Parathyroid adenoma (tissue), 2 donors: ENCODE measurements at regions not wholly inside any gene's neighbourhood (a gene's known extent, or its start where the extent isn't known, plus 50 kb on each side); places are given as distances from the start of the nearest gene placed in this dataset.

Experiments
- H2AFZ ChIP-seq: fragments of 300-600 bp; sonication (generic); one replicate; pipeline ENCODE4 v1.7.0; 2017; ENCODE audit warnings: antibody characterized with exemption, mild to moderate bottlenecking
- H3K27ac ChIP-seq: fragments of 300-600 bp; sonication (generic); one replicate; pipeline ENCODE4 v1.7.0; 2017
- H3K27me3 ChIP-seq: fragments of 300-600 bp; sonication (generic); one replicate; pipeline ENCODE4 v1.7.0; 2017; ENCODE audit warnings: low read length; ENCODE audit not compliant: control insufficient read depth, insufficient read depth
- H3K36me3 ChIP-seq: fragments of 300-600 bp; sonication (generic); one replicate; pipeline ENCODE4 v1.7.0; 2017; ENCODE audit warnings: low read length; ENCODE audit not compliant: control insufficient read depth, insufficient read depth
- H3K4me1 ChIP-seq: fragments of 300-600 bp; sonication (generic); one replicate; pipeline ENCODE4 v1.7.0; 2017; ENCODE audit warnings: control low read depth
- H3K4me2 ChIP-seq: fragments of 300-600 bp; sonication (generic); one replicate; pipeline ENCODE4 v1.7.0; 2017; ENCODE audit warnings: low read length
- H3K4me3 ChIP-seq: fragments of 300-600 bp; sonication (generic); one replicate; pipeline ENCODE4 v1.7.0; 2017; ENCODE audit warnings: low read depth, low read length
- H3K79me2 ChIP-seq: fragments of 300-600 bp; sonication (generic); one replicate; pipeline ENCODE4 v1.7.0; 2017; ENCODE audit warnings: control low read depth
- H3K9ac ChIP-seq: fragments of 300-600 bp; sonication (generic); one replicate; pipeline ENCODE4 v1.7.0; 2017; ENCODE audit warnings: mild to moderate bottlenecking
- H3K9me3 ChIP-seq: fragments of 300-600 bp; sonication (generic); one replicate; pipeline ENCODE4 v1.7.0; 2017; ENCODE audit warnings: low read length; ENCODE audit not compliant: control insufficient read depth
- CTCF ChIP-seq: fragments of 300-600 bp; sonication (generic); IDR thresholded peaks from one replicate; pipeline ENCODE4 v1.7.0; 2017; ENCODE audit warnings: antibody characterized with exemption, mild to moderate bottlenecking
- donor health status: primary hyperparathyroidism.

GRCh38 chr1:56199061-56199460 is 380.3 kb downstream of the PLPP3 start:
- no peak overlapping the region for H3K4me2 ChIP-seq
- H3K79me2 ChIP-seq = no peaks in the 10 kb centered on the region
- H3K36me3 ChIP-seq = no peaks in the 10 kb centered on the region
- H3K4me3 ChIP-seq = no peak overlapping the region
- no peaks in the 10 kb centered on the region for H3K4me1 ChIP-seq
- H3K27ac ChIP-seq = no peak overlapping the region
- H3K27me3 ChIP-seq = no peaks in the 10 kb centered on the region
- H3K9ac ChIP-seq = no peak overlapping the region
- TF ChIP-seq CTCF = no peak
- no peaks in the 10 kb centered on the region for H3K9me3 ChIP-seq
- no peak overlapping the region for H2AFZ ChIP-seq

- H3K9ac ChIP-seq = no peak overlapping the region
- no peaks in the 10 kb centered on the region for H3K9me3 ChIP-seq
- H2AFZ ChIP-seq = no peak overlapping the region
- no peaks in the 10 kb centered on the region for H3K4me1 ChIP-seq
- no peaks in the 10 kb centered on the region for H3K27me3 ChIP-seq
- no peaks in the 10 kb centered on the region for H3K79me2 ChIP-seq
- H3K4me3 ChIP-seq = no peak overlapping the region
- H3K27ac ChIP-seq = no peak overlapping the region
- no peak overlapping the region for H3K4me2 ChIP-seq
- TF ChIP-seq CTCF = no peak
- no peaks in the 10 kb centered on the region for H3K36me3 ChIP-seq
Observed at GRCh38 chr1:56197946-56198345, 381.4 kb downstream of the PLPP3 start.

- H3K4me1 ChIP-seq = no peaks in the 10 kb centered on the region
- no peak overlapping the region for H3K4me2 ChIP-seq
- H3K4me3 ChIP-seq = no peak overlapping the region
- no peaks in the 10 kb centered on the region for H3K27me3 ChIP-seq
- no peak overlapping the region for H2AFZ ChIP-seq
- H3K36me3 ChIP-seq = no peaks in the 10 kb centered on the region
- H3K9me3 ChIP-seq = no peaks in the 10 kb centered on the region
- no peak overlapping the region for H3K9ac ChIP-seq
- H3K27ac ChIP-seq = no peak overlapping the region
- H3K79me2 ChIP-seq = no peaks in the 10 kb centered on the region
- no peak for TF ChIP-seq CTCF
Observed at GRCh38 chr1:56196839-56197238, 382.5 kb downstream of the PLPP3 start.

GRCh38 chr1:56194701-56195300 is 384.6 kb downstream of the PLPP3 start:
- Histone ChIP-seq H3K4me2 (no peak overlapping the region), H3K27me3 (no peaks in the 10 kb centered on the region), H3K36me3 (no peaks in the 10 kb centered on the region), H2AFZ (no peak overlapping the region), H3K27ac (no peak overlapping the region), H3K79me2 (no peaks in the 10 kb centered on the region), H3K4me3 (no peak overlapping the region), H3K4me1 (no peaks in the 10 kb centered on the region), H3K9ac (no peak overlapping the region), H3K9me3 (no peaks in the 10 kb centered on the region)
- TF ChIP-seq CTCF = no peak

GRCh38 chr1:56193656-56194055 is 385.7 kb downstream of the PLPP3 start:
- H3K9me3 ChIP-seq = no peaks in the 10 kb centered on the region
- no peaks in the 10 kb centered on the region for H3K27me3 ChIP-seq
- no peak overlapping the region for H3K4me3 ChIP-seq
- H3K4me1 ChIP-seq = no peaks in the 10 kb centered on the region
- H3K27ac ChIP-seq = no peak overlapping the region
- H3K36me3 ChIP-seq = no peaks in the 10 kb centered on the region
- no peak overlapping the region for H3K4me2 ChIP-seq
- H3K9ac ChIP-seq = no peak overlapping the region
- no peak overlapping the region for H2AFZ ChIP-seq
- no peak for TF ChIP-seq CTCF
- H3K79me2 ChIP-seq = no peaks in the 10 kb centered on the region
